Endothelial cell (in vitro differentiated cells): ENCODE measurements at regions not wholly inside any gene's neighbourhood (a gene's known extent, or its start where the extent isn't known, plus 50 kb on each side); places are given as distances from the start of the nearest gene placed in this dataset.

Experiments
- DNase-seq: peaks from one replicate; pipeline ENCODE4 v3.0.0; 2021; ENCODE audit warnings: low spot score
- H3K27ac Mint-ChIP-seq: one replicate; pipeline ENCODE4 v1.8.0; 2021; ENCODE audit warnings: mixed read lengths, inconsistent platforms; ENCODE audit not compliant: unreplicated experiment
- H3K27me3 Mint-ChIP-seq: one replicate; pipeline ENCODE4 v1.8.0; 2021; ENCODE audit warnings: mild to moderate bottlenecking, moderate library complexity, mixed read lengths, inconsistent platforms; ENCODE audit not compliant: unreplicated experiment
- H3K36me3 Mint-ChIP-seq: one replicate; pipeline ENCODE4 v1.8.0; 2021; ENCODE audit warnings: mild to moderate bottlenecking, low read depth, mixed read lengths, inconsistent platforms; ENCODE audit not compliant: unreplicated experiment
- H3K4me1 Mint-ChIP-seq: one replicate; pipeline ENCODE4 v1.8.0; 2021; ENCODE audit warnings: mild to moderate bottlenecking, mixed read lengths, inconsistent platforms; ENCODE audit not compliant: unreplicated experiment
- H3K4me3 Mint-ChIP-seq: one replicate; pipeline ENCODE4 v1.8.0; 2021; ENCODE audit warnings: mild to moderate bottlenecking, mixed read lengths, inconsistent platforms; ENCODE audit not compliant: unreplicated experiment
- H3K9me3 Mint-ChIP-seq: one replicate; pipeline ENCODE4 v1.8.0; 2021; ENCODE audit warnings: mixed read lengths, inconsistent platforms; ENCODE audit not compliant: unreplicated experiment
- TF ChIP-seq, protein P1 (sequence below): fragments of 200-600 bp; sonication (generic); IDR thresholded peaks from one replicate; pipeline ENCODE4 v1.5.0; 2021; ENCODE audit warnings: antibody characterized with exemption; ENCODE audit not compliant: unreplicated experiment

DNA sequence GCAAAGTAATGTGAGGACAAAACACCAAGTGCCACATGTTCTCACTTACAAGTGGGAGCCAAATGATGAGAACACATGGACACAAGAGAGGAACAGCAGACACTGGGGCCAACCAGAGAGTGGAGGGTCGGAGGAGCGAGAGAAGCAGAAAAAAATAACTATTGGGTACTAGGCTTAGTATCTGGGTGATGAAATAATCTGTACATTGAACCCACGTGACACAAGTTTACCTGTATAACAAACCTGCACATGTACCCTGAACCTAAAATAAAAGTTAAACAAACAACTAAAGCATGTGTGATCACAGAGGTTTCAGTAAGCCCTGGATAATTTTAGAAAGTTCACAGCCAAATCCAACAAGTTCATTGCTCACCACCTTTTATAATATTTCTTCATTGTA, 160.1 kb downstream of the TENT4A start:
- Mint-ChIP-seq H3K27ac (no peak overlapping the region), H3K4me3 (no peak overlapping the region)
- no peak for DNase-seq

DNA sequence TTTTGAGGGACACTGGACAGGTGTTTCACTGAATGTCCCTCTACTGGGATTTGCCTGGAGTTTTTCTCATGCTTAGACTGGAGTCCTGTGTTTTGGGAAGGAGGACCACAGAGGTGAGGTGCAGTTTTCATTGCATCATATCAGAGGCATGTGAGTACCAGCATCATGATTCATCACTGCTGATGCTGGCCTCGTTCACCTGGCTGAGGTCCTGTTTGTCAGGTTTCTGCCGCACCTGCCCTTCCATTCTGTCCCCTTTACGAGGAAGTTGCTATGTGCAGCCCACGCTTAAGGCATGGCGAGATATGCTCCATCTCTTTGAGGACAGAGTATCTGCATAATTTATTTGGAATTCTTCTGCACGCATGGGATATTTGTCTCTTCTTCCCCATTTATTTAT, 162.1 kb downstream of the TENT4A start:
- TF ChIP-seq, protein P1, sequence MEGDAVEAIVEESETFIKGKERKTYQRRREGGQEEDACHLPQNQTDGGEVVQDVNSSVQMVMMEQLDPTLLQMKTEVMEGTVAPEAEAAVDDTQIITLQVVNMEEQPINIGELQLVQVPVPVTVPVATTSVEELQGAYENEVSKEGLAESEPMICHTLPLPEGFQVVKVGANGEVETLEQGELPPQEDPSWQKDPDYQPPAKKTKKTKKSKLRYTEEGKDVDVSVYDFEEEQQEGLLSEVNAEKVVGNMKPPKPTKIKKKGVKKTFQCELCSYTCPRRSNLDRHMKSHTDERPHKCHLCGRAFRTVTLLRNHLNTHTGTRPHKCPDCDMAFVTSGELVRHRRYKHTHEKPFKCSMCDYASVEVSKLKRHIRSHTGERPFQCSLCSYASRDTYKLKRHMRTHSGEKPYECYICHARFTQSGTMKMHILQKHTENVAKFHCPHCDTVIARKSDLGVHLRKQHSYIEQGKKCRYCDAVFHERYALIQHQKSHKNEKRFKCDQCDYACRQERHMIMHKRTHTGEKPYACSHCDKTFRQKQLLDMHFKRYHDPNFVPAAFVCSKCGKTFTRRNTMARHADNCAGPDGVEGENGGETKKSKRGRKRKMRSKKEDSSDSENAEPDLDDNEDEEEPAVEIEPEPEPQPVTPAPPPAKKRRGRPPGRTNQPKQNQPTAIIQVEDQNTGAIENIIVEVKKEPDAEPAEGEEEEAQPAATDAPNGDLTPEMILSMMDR = no peak
- H3K36me3 Mint-ChIP-seq = no peaks in the 10 kb centered on the region
- DNase-seq = no peak
- H3K9me3 Mint-ChIP-seq = no peaks in the 10 kb centered on the region
- H3K27me3 Mint-ChIP-seq = peaks cover 1% of the 10 kb centered on the region
- no peak overlapping the region for H3K4me3 Mint-ChIP-seq
- no peaks in the 10 kb centered on the region for H3K4me1 Mint-ChIP-seq
- H3K27ac Mint-ChIP-seq = no peak overlapping the region

More for the DNA sequence above, 160.1 kb downstream of the TENT4A start:
- H3K27me3 Mint-ChIP-seq = peaks cover 1% of the 10 kb centered on the region
- H3K36me3 Mint-ChIP-seq = no peaks in the 10 kb centered on the region
- TF ChIP-seq, protein P1 = no peak
- H3K9me3 Mint-ChIP-seq = no peaks in the 10 kb centered on the region
- H3K4me1 Mint-ChIP-seq = no peaks in the 10 kb centered on the region

DNA sequence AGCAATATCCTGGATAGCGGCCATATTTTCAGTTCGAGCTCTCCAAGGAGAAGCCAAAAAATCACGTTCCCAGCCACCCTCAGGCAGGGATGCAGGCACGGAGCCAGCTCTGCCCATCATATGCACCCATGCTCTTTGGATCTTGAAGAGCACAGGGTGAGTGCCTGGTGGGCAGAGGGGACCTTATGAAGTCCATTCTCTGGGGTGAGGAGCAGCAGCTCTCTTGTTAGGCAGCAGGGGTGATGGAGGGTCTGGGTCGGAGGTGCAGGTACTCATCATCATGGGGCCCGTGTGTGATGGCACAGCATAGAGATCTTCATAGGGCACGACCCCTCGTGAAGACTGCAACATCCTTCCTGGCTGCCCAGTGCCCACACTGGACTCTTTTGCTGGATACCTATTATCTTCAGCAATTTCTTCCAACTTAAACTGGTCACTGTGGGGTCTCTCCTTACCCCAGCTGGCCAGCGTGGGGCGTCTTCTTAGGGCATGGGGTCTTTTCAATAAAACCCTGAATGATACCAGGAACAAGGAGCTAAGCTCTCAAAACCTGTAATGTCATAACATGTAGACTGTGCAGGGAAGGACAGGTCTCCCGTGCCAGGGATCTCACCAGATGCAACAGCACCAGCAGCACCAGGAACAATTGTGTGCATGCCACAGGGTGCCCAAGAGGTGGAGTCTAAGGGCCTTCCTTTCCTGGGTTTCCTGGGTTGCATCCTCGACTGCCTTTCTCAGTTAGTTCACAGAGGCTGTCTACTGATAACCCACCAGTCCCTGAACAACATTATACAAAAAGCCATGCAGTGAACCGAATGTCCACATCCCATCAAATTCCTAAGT, 165.0 kb downstream of the TENT4A start:
- Mint-ChIP-seq H3K4me3 (no peak overlapping the region), H3K9me3 (no peaks in the 10 kb centered on the region), H3K36me3 (no peaks in the 10 kb centered on the region), H3K27ac (no peak overlapping the region), H3K27me3 (peaks cover under 1% of the 10 kb centered on the region), H3K4me1 (no peaks in the 10 kb centered on the region)
- TF ChIP-seq, protein P1 = no peak
- DNase-seq = no peak

DNA sequence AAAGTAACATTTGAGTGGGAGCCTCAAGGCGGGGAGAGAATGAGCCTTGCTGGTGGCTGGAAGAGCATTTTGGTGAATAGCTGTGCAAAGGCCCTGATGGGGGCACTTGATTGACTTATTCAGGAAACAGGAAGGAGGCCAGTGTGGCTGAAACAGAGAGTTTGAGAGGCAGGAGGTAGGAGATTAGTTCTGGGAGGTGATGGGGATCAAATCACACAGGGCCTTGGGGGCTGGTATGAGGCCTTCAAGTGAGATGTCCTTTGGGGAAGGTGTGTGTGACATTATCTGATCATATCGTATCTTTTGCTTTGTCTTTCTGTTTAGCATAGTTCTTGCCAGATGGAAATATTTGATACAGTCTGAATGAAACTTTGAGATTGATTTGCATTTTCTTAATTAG, 172.3 kb downstream of the TENT4A start:
- no peak for DNase-seq

DNA sequence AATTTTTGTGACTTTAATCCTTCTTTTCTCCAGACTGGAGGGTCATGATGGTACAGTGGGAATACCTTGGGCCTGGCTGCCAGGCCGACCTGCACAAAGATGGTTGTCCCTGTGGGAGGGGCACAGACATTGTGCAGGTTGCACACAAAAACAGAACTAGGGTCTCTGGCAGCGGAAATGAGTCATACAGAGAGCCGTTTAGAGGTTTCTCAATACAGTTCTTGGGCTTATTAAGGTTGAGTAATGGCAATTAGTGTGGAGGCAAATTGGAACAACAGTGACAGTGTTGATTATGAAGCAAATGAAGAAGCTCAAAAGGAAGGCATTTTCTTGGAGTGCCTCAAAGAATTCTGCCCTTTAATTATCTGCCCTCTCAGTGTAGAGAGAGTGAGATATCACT, 173.6 kb downstream of the TENT4A start:
- H3K4me1 Mint-ChIP-seq = no peaks in the 10 kb centered on the region
- H3K4me3 Mint-ChIP-seq = no peak overlapping the region
- TF ChIP-seq, protein P1 = no peak
- no peak for DNase-seq
- peaks cover 2% of the 10 kb centered on the region for H3K27me3 Mint-ChIP-seq
- peaks cover 3% of the 10 kb centered on the region for H3K9me3 Mint-ChIP-seq
- no peak overlapping the region for H3K27ac Mint-ChIP-seq
- H3K36me3 Mint-ChIP-seq = peaks cover 4% of the 10 kb centered on the region

More for the DNA sequence above, 172.3 kb downstream of the TENT4A start:
- Mint-ChIP-seq H3K27ac (no peak overlapping the region), H3K27me3 (peaks cover 2% of the 10 kb centered on the region), H3K9me3 (peaks cover 3% of the 10 kb centered on the region), H3K4me1 (no peaks in the 10 kb centered on the region), H3K4me3 (no peak overlapping the region), H3K36me3 (peaks cover 4% of the 10 kb centered on the region)
- TF ChIP-seq, protein P1 = no peak
